PC-9 (cell line): ENCODE measurements at regions not wholly inside any gene's neighbourhood (a gene's known extent, or its start where the extent isn't known, plus 50 kb on each side); places are given as distances from the start of the nearest gene placed in this dataset.
"Not testable (repeated sequence)": the region's sequence is repeated elsewhere in the genome, so short reads cannot be mapped to it uniquely, and the experiment has no call there.

Experiments used
- BruUV-seq: library from RNA; stranded (reverse); fragments of 400-500 nt; replicated peaks from 2 replicates; lab custom pipeline; 2021; lab: Mats Ljungman, UMichigan
- CTCF ChIA-PET: fragments of 300-600 bp; sonication (Branson Sonifier 250); formaldehyde crosslinking; loops from one replicate; lab custom pipeline; 2022; ENCODE audit warnings: antibody characterized with exemption; lab: Charles Lee
- POLR2A ChIA-PET: fragments of 300-600 bp; sonication (Branson Sonifier 250); formaldehyde crosslinking; loops from one replicate; lab custom pipeline; 2022; ENCODE audit warnings: antibody characterized with exemption; ENCODE audit not compliant: unreplicated experiment; lab: Charles Lee
- DNase-seq, 2 experiments: peaks; one replicate each; pipeline versions ENCODE4 v3.0.0 to v3.0.0-alpha.2; 2015 to 2022; ENCODE audit warnings: mixed read lengths in 1 of 2
- H2AFZ ChIP-seq: fragments of 200-600 bp; sonication (generic); 2 replicates; pipeline ENCODE4 v1.8.1; 2017; ENCODE audit warnings: antibody characterized with exemption
- H3F3A ChIP-seq: fragments of 200-600 bp; sonication (generic); 2 replicates; pipeline ENCODE4 v1.8.1; 2017; ENCODE audit warnings: antibody characterized with exemption, mild to moderate bottlenecking, low read depth; ENCODE audit not compliant: insufficient read depth
- H3K27ac ChIP-seq: fragments of 200-600 bp; sonication (generic); 2 replicates; pipeline ENCODE4 v1.6.1; 2016; ENCODE audit warnings: mixed run types
- H3K27me3 ChIP-seq: fragments of 200-600 bp; sonication (generic); 2 replicates; pipeline ENCODE4 v1.6.1; 2016; ENCODE audit warnings: low read depth, mixed run types; ENCODE audit not compliant: insufficient read depth
- H3K36me3 ChIP-seq: fragments of 200-600 bp; sonication (generic); 2 replicates; pipeline ENCODE4 v1.6.1; 2016; ENCODE audit warnings: low read depth, mixed run types
- H3K4me1 ChIP-seq: fragments of 200-600 bp; sonication (generic); replicated peaks from 2 replicates; pipeline ENCODE4 v1.6.1; 2016; ENCODE audit warnings: mixed run types; ENCODE audit not compliant: insufficient read depth
- H3K4me2 ChIP-seq: fragments of 200-600 bp; sonication (generic); 2 replicates; pipeline ENCODE4 v1.6.1; 2017; ENCODE audit warnings: mixed run types
- H3K4me3 ChIP-seq: fragments of 200-600 bp; sonication (generic); 2 replicates; pipeline ENCODE4 v1.6.1; 2016; ENCODE audit warnings: mixed run types
- H3K79me2 ChIP-seq: fragments of 200-600 bp; sonication (generic); 2 replicates; pipeline ENCODE4 v1.6.1; 2017; ENCODE audit warnings: low read depth, mixed run types
- H3K9me2 ChIP-seq: fragments of 200-600 bp; sonication (generic); 2 replicates; pipeline ENCODE4 v1.8.1; 2017; ENCODE audit warnings: mild to moderate bottlenecking; ENCODE audit not compliant: insufficient read depth
- H3K9me3 ChIP-seq: fragments of 200-600 bp; sonication (generic); 2 replicates; pipeline ENCODE4 v1.8.1; 2016; ENCODE audit warnings: low read depth; ENCODE audit not compliant: insufficient read depth
- H4K20me1 ChIP-seq: fragments of 200-600 bp; sonication (generic); 2 replicates; pipeline ENCODE4 v1.8.1; 2017; ENCODE audit not compliant: insufficient read depth
- CTCF ChIP-seq: fragments of 200-600 bp; sonication (generic); conservative IDR thresholded peaks from 2 replicates; pipeline ENCODE4 v1.6.1; 2017; ENCODE audit warnings: mixed run types, antibody characterized with exemption, mild to moderate bottlenecking, moderate library complexity
- EZH2 ChIP-seq: fragments of 200-600 bp; sonication (generic); IDR thresholded peaks from 2 replicates; pipeline ENCODE4 v1.8.0; 2017; ENCODE audit warnings: antibody characterized with exemption, low read depth
- intact Hi-C: fragments of 100-400 bp; cut with micrococcal nuclease; formaldehyde crosslinking; loops from one replicate; pipeline ENCODE4 v1.10.0; 2022; ENCODE audit not compliant: unreplicated experiment

GRCh38 chr7:156504687-156505545 lies 135.7 kb upstream of the RNF32 start:
- no peaks in the 10 kb centered on the region for H3K9me2 ChIP-seq
- no peaks in the 10 kb centered on the region for H4K20me1 ChIP-seq
- peak in 1 of 2 experiments; percentile 32 for DNase-seq
- ChIA-PET POLR2A (interaction anchor here (0.6 kb wide), 1 partner anchor 105 kb away, joined by 3 read pairs; no protein-coding TSS in a partner anchor), CTCF (no interaction called here)
- no peaks in the 10 kb centered on the region for H3K36me3 ChIP-seq
- no TSS peak for BruUV-seq
- H3F3A ChIP-seq: no peaks in the 10 kb centered on the region
- H2AFZ ChIP-seq: no peak overlapping the region
- no peak overlapping the region for H3K4me2 ChIP-seq
- no peaks in the 10 kb centered on the region for H3K79me2 ChIP-seq
- intact Hi-C loops: no loop called here
- H3K4me3 ChIP-seq: no peak overlapping the region
- no peaks in the 10 kb centered on the region for H3K4me1 ChIP-seq
- TF ChIP-seq EZH2 (no peak), CTCF (no peak)
- no peak overlapping the region for H3K27ac ChIP-seq
- H3K9me3 ChIP-seq: no peaks in the 10 kb centered on the region
- peaks cover 94% of the 10 kb centered on the region for H3K27me3 ChIP-seq

- no peaks in the 10 kb centered on the region for H3K9me3 ChIP-seq
- H3F3A ChIP-seq: no peaks in the 10 kb centered on the region
- TF ChIP-seq CTCF: no peak
- TF ChIP-seq EZH2: no peak
- BruUV-seq: no TSS peak
- no peaks in the 10 kb centered on the region for H3K79me2 ChIP-seq
- H3K4me1 ChIP-seq: no peaks in the 10 kb centered on the region
- no peak overlapping the region for H3K4me3 ChIP-seq
- POLR2A ChIA-PET: interaction anchor here (0.6 kb wide), 1 partner anchor 106 kb away, joined by 3 read pairs; no protein-coding TSS in a partner anchor
- H3K9me2 ChIP-seq: no peaks in the 10 kb centered on the region
- no peak overlapping the region for H2AFZ ChIP-seq
- DNase-seq: peak in 1 of 2 experiments; percentile 25
- intact Hi-C loops: no loop called here
- H4K20me1 ChIP-seq: no peaks in the 10 kb centered on the region
- H3K36me3 ChIP-seq: no peaks in the 10 kb centered on the region
- H3K27ac ChIP-seq: no peak overlapping the region
- peaks cover 94% of the 10 kb centered on the region for H3K27me3 ChIP-seq
- CTCF ChIA-PET: no interaction called here
- no peak overlapping the region for H3K4me2 ChIP-seq
Observed at GRCh38 chr7:156504006-156504405, 136.6 kb upstream of the RNF32 start.

GRCh38 chr7:156503196-156503595 lies 137.4 kb upstream of the RNF32 start:
- Histone ChIP-seq H3K27ac (no peak overlapping the region), H3K4me3 (no peak overlapping the region), H2AFZ (no peak overlapping the region), H3F3A (no peaks in the 10 kb centered on the region), H3K9me3 (no peaks in the 10 kb centered on the region), H3K4me2 (no peak overlapping the region), H3K27me3 (peaks cover 94% of the 10 kb centered on the region), H3K4me1 (no peaks in the 10 kb centered on the region), H3K79me2 (no peaks in the 10 kb centered on the region), H4K20me1 (no peaks in the 10 kb centered on the region), H3K9me2 (no peaks in the 10 kb centered on the region), H3K36me3 (no peaks in the 10 kb centered on the region)
- ChIA-PET CTCF (no interaction called here), POLR2A (no interaction called here)
- no peak for DNase-seq
- BruUV-seq: no TSS peak
- intact Hi-C loops: no loop called here
- TF ChIP-seq EZH2 (no peak), CTCF (0 out of 2 replicates have a peak, but pooled peaks have one; percentile 22)

GRCh38 chr7:156501815-156502214 lies 138.8 kb upstream of the RNF32 start:
- H3K27me3 ChIP-seq: peaks cover 93% of the 10 kb centered on the region
- POLR2A ChIA-PET, H3K4me2 ChIP-seq, H2AFZ ChIP-seq, H4K20me1 ChIP-seq, H3K79me2 ChIP-seq, H3K36me3 ChIP-seq, BruUV-seq, H3K4me3 ChIP-seq, H3F3A ChIP-seq, H3K9me2 ChIP-seq, intact Hi-C loops, CTCF ChIA-PET, DNase-seq, H3K9me3 ChIP-seq, H3K27ac ChIP-seq, H3K4me1 ChIP-seq: not testable (repeated sequence)
